ENCODE measurements at regions not wholly inside any gene's neighbourhood (a gene's known extent, or its start where the extent isn't known, plus 50 kb on each side); places are given as distances from the start of the nearest gene placed in this dataset.
"Not testable (repeated sequence)": the region's sequence is repeated elsewhere in the genome, so short reads cannot be mapped to it uniquely, and the experiment has no call there.

- not testable (repeated sequence) for DNase-seq
Measured at GRCh38 chrX:1053600-1053999, 158.8 kb downstream of the CRLF2 start.

- DNase-seq, result no peak
Measured at GRCh38 chrX:1053072-1053471, 159.4 kb downstream of the CRLF2 start.

DNA sequence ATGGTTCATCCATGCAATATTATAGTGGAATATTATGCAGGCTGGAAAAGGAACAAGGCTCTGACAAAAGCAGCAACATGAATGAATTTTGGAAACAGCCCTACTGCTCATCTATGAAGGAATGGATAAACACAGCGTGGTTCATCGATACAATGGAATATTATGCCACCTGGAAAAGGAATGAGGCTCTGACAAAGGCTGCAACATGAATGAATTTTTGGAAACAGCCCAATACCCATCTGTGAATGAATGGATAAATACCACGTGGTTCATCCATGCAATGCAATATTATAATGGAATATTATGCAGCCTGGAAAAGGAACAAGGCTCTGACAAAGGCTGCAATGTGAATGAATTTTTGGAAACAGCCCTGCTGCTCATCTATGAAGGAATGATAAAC lies 160.4 kb downstream of the CRLF2 start:
- no peak for DNase-seq

- no peak for DNase-seq
Measured at GRCh38 chrX:1051421-1051820, 161.0 kb downstream of the CRLF2 start.

GRCh38 chrX:1045680-1046314 lies 166.7 kb downstream of the CRLF2 start:
- DNase-seq, result no peak

- no peak for DNase-seq
Measured at GRCh38 chrX:1041091-1041490, 171.4 kb downstream of the CRLF2 start.

GRCh38 chrX:1035931-1036330 lies 176.5 kb downstream of the CRLF2 start:
- DNase-seq, result not testable (repeated sequence)

DNA sequence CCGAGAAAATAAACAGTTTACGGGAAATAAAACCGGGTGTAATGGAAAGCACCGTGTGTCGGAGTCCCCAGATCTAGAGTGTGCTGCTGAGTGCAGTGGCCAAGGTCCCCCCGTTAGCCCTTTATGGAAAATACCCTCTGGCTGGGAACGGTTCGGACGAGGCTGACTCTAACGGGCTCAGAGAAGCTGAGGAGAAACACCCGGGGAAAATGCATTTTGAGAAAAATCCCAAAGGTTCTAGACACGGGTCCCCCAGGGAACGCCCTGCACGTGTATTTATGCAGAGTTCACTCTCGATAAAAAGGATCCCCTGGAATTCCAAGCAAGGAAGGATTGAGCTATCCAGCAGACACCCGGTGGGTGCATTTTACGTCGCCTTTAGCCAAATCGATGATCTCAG lies 177.2 kb downstream of the CRLF2 start:
- no peak for DNase-seq

GRCh38 chrX:1034717-1035116 lies 177.7 kb downstream of the CRLF2 start:
- DNase-seq, result no peak

DNA sequence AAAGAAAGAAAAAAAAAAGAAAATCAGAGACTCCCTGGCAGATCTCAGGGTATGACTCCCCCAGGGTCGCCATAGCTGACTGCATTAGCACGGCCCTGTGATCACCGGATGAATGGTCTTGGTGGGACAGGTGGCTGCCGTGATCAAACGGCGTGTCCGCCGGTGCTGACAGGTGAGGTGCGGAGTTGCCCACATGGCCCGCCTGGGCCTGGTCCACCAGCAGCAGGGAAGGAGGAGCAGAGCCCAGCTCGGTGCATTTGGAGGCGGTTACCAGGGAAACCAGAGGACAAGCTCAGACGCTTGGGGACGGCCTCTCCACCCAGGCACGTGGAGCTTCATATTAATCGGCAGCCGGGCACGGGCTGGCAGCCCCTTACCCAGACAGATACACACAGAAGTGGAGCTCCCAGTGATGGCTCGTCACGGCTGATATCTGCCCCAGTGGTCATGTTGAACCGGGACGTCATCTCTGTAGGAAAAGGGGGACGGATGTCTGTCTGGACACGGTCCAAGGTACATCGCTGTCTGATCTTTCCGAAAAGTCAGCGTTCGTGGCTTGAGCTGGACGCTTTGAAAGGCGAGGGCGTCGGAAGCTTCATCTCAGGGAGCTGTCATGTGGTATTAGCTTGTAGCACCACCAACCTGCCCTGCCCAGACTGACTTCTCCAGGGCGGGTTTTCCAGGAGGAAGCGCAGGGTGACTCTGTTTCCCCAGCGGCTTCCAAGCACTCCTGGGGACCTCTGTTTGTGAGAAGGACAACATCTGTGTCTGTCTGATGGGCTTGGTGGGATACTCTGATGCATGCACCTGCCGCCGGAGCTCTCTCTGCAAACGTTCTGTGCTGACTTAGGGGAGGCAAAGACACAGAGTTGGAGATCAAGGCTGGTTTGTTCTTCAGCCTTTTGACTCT lies 180.7 kb downstream of the CRLF2 start:
- DNase-seq, result no peak

DNA sequence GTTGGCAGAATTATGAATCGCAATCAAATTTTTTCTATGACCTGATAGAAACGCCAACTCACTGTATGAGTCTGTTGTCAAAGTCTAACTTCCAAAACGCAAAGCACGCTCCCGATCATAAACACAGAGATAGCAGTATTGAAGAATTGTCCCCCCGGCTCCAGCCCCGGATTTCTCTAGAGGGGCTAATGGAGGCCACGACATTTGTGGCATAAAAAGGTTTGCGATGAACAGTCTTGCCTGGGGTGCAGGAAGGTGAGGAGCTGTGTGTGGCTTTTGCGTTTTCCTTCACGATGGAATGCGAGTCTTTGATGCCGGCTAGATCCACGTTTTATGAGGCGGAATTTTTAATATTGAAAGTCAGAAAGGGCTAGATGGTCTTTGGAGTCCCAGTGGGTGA lies 183.0 kb downstream of the CRLF2 start:
- DNase-seq, result no peak

- no peak for DNase-seq
Measured at GRCh38 chrX:1027680-1028079, 184.8 kb downstream of the CRLF2 start.

GRCh38 chrX:1027133-1027532 lies 185.3 kb downstream of the CRLF2 start:
- DNase-seq, result no peak

GRCh38 chrX:1026263-1027015 lies 186.0 kb downstream of the CRLF2 start:
- no peak for DNase-seq

GRCh38 chrX:1025413-1025812 lies 187.0 kb downstream of the CRLF2 start:
- DNase-seq, result no peak

DNA sequence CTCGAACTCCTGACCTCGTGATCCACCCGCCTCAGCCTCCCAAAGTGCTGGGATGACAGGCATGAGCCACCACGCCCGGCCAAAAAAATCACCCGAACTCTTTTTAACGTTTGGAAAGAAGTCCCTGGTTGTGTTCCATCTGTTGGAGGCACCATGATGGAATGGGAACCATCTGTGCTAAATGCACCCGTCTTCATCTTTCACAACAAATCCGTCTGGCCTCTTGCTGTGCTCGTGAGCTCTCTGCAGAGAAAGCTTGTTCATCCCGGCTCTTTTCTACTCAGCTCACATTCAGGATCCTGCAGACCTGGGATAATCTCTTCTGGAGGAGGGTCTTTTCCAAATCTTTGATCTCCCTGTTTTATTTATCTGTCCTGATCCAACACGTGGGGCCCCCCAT lies 188.8 kb downstream of the CRLF2 start:
- no peak for DNase-seq

DNA sequence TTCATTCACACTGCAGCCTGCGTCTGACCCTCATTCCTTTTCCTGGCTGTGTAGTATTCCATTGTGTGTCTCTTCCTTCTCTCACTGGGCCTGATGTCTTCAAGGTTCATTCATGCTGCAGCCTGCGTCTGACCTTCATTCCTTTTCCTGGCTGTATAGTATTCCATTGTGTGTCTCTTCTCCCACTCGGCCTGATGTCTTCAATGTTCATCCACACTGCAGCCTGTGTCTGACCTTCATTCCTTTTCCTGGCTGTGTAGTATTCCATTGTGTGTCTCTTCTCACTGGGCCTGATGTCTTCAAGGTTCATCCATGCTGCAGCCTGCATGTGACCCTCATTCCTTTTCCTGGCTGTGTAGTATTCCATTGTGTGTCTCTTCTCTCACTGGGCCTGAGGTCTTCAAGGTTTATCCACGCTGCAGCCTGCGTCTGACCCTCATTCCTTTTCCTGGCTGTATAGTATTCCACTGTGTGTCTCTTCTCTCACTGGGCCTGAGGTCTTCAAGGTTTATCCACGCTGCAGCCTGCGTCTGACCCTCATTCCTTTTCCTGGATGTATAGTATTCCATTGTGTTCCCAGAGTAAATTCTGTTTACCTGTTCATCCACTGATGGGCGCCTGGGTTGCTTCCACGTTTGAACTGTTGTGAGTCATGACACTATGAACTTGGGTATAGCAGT lies 191.0 kb downstream of the CRLF2 start:
- not testable (repeated sequence) for DNase-seq

DNA sequence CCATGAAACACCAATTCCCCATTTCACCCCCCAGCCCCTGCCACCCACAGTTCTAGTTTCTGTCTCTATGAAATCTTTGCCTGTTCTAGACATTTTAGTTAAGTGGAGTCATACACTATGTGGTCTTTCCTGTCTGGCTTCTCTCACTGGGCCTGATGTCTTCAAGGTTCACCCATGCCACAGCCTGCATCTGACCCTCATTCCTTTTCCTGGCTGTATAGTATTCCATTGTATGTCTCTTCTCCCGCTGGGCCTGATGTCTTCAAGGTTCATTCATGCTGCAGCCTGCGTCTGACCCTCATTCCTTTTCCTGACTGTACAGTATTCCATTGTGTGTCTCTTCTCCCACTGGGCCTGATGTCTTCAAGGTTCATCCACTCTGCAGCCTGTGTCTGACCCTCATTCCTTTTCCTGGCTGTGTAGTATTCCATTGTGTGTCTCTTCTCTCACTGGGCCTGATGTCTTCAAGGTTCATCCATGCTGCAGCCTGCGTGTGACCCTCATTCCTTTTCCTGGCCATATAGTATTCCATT lies 191.7 kb downstream of the CRLF2 start:
- no peak for DNase-seq

DNA sequence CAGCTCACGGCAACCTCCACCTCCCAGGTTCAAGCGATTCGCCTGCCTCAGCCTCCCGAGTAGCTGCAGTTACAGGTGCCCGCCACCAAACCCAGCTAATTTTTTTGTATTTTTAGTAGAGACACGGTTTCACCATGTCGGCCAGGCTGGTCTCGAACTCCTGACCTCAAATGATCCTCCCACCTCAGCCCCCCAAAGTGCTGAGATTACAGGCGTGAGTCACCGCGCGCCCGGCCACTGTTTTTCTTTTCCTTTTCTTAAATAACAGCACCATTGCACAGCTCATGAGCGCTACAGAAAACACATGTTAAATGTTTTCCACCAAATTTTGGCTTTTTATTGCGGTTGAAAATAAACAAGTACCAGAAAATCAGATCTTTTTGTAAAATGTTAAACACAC lies 195.5 kb downstream of the CRLF2 start:
- not testable (repeated sequence) for DNase-seq

DNA sequence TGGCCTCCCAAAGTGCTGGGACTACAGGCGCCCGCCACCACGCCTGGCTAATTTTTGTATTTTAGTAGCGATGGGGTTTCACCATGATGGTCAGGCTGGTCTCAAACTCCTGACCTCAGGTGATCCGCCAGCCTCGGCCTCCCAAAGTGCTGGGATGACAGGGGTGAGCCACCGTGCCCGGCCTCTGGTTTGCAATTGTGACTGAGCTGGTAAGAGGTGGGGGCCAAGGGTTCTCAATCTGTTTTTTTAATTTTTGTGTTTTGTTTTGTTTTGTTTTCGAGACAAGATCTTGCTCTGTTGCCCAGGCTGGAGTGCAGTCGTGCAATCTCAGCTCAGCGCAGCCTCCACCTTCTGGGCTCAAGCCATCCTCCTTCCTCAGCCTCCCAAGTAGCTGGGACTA lies 196.2 kb downstream of the CRLF2 start:
- DNase-seq, result not testable (repeated sequence)

DNA sequence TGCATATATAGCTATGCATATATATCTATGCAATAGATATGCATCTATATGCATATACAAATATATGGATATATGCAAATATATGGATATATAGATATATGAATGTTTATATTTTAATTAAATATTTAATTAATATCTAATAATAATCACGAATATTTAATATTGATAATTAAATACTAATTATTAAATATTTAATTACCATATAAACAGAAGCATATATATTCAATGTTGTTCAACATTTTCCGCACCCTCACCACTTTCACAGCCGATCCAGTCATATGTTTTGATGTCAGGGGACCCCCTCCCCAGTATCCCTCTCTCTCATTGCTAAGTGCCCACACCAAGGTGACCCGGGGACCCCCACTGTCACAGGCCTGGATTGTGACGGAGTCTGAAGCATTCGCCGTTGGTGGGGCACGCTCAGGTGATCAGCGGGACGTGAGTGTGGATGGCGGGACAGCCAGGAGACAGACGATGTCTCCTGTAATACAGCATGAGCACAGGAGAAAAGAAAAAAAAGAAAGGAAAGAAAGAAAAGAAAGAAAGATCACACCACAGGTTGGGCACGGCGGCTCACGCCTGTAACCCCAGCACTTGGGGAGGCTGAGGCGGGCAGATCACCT lies 199.7 kb downstream of the CRLF2 start:
- DNase-seq, result no peak

- DNase-seq, result no peak
Measured at GRCh38 chrX:1011691-1012283, 200.7 kb downstream of the CRLF2 start.
